CD4-positive, alpha-beta T cell (primary cell): ENCODE measurements at regions not wholly inside any gene's neighbourhood (a gene's known extent, or its start where the extent isn't known, plus 50 kb on each side); places are given as distances from the start of the nearest gene placed in this dataset.

Source experiments
- ATAC-seq: fragments of 200-7000 bp; cut with Tn5 transposase; one replicate; pipeline ENCODE4 v1.10.0; 2022; ENCODE audit warnings: mild to moderate bottlenecking; ENCODE audit not compliant: poor library complexity
- CTCF ChIA-PET: fragments of 350-600 bp; sonication (Branson Sonifier 250); formaldehyde crosslinking; loops from one replicate; lab custom pipeline; 2021; ENCODE audit warnings: antibody characterized with exemption, inconsistent platforms; lab: Charles Lee
- POLR2A ChIA-PET: fragments of 350-600 bp; sonication (Branson Sonifier 250); formaldehyde crosslinking; loops from one replicate; lab custom pipeline; 2021; ENCODE audit warnings: antibody characterized with exemption, inconsistent platforms; lab: Charles Lee
- DNase-seq, 14 experiments: peaks; one replicate each; pipeline ENCODE4 v3.0.0-alpha.2; 2013 to 2020; ENCODE audit warnings: mixed read lengths in 2 of 14
- H3K27ac ChIP-seq, 2 donors: one replicate each; pipeline versions ENCODE4 v1.5.1 to v1.7.0; 2013; ENCODE audit warnings: low read length in 2 of 2, low read depth in 1 of 2, mild to moderate bottlenecking in 1 of 2
- H3K27me3 ChIP-seq, 2 experiments: 1 replicate in 1 of 2; 2 replicates in 1 of 2; pipeline versions ENCODE4 v1.6.1 to v1.7.0; 2013; ENCODE audit warnings: low read length in 2 of 2, control low read depth in 1 of 2, mild to moderate bottlenecking in 1 of 2, moderate library complexity in 1 of 2; ENCODE audit not compliant: insufficient read depth in 2 of 2, control insufficient read depth in 1 of 2
- H3K36me3 ChIP-seq: one replicate; pipeline ENCODE4 v1.6.1; 2013; ENCODE audit warnings: low read length, control low read depth; ENCODE audit not compliant: insufficient read depth
- H3K4me1 ChIP-seq: one replicate; pipeline ENCODE4 v1.6.1; 2013; ENCODE audit warnings: low read length, control low read depth; ENCODE audit not compliant: insufficient read depth
- H3K4me3 ChIP-seq: one replicate; pipeline ENCODE4 v1.5.1; 2013; ENCODE audit warnings: mild to moderate bottlenecking, low read length, moderate library complexity
- H3K9me3 ChIP-seq, 2 experiments: 1 replicate in 1 of 2; 2 replicates in 1 of 2; pipeline versions ENCODE4 v1.6.1 to v1.7.0; 2013; ENCODE audit warnings: low read length in 2 of 2, mild to moderate bottlenecking in 2 of 2, control low read depth in 1 of 2, moderate library complexity in 1 of 2; ENCODE audit not compliant: control insufficient read depth in 1 of 2, insufficient read depth in 1 of 2
- H3K27ac Mint-ChIP-seq: one replicate; pipeline ENCODE4 v1.8.0; 2020; ENCODE audit warnings: mixed read lengths
- H3K27me3 Mint-ChIP-seq: one replicate; pipeline ENCODE4 v1.8.0; 2021; ENCODE audit warnings: mixed read lengths
- H3K36me3 Mint-ChIP-seq: one replicate; pipeline ENCODE4 v1.8.0; 2021; ENCODE audit warnings: low read depth, mixed read lengths
- H3K4me1 Mint-ChIP-seq: one replicate; pipeline ENCODE4 v1.8.0; 2021; ENCODE audit warnings: low read depth, mixed read lengths
- H3K4me3 Mint-ChIP-seq: one replicate; pipeline ENCODE4 v1.8.0; 2020; ENCODE audit warnings: mild to moderate bottlenecking, mixed read lengths
- H3K9me3 Mint-ChIP-seq: one replicate; pipeline ENCODE4 v1.8.0; 2020; ENCODE audit warnings: mixed read lengths
- intact Hi-C, 2 experiments: fragments of 100-400 bp; cut with DNase I in 1 of 2; cut with micrococcal nuclease in 1 of 2; formaldehyde crosslinking; loops; one replicate each; pipeline versions ENCODE4 v1.15.1 to v1.9.0; 2023 to 2025; cut with DNase I, micrococcal nuclease
- TF ChIP-seq, protein P1 (sequence below): fragments of 200-600 bp; IDR thresholded peaks from one replicate; pipeline ENCODE4 v1.8.0; 2022; ENCODE audit warnings: antibody characterized with exemption, mild to moderate bottlenecking

DNA sequence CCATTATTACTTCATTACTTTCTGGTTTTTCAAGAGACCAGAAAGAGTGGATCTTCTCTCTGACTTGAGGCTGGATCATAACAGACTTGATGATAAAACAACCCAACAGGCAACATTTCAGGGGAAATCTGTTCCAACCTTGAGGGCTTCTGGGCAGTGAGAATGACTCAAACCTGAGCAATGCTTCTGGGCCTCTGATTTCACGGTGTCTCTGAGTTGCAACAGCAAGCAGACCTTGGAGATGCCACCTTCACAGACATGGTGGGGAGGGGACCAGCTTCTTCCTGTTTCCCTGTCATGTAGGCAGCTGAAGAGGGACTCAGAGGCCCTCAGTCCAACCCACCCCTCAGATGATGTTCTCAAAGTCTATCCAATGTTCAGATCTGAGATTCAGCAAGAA lies 104.0 kb downstream of the ABHD5 start:
- CTCF ChIA-PET, result no interaction called here

DNA sequence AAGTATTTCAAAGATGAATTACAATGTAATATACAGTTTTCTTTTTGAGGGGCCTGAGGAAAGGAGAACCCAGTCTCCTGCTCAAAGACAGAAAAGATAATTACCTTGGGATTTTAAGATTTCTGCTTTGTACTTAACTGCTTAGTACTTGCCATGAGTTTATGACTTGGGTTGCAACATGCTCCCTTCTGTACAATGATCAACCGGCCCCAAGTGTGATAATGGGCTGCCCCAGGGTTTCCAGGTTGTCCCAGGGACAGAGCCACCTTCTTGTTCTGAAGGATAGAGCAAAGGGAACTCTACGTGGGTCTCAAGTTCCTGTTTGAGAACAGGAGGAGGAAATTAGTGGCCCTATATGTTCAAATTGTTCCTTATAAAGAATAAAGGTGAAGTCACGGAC lies 104.8 kb downstream of the ABHD5 start:
- DNase-seq (no peak), ATAC-seq (no peak)
- POLR2A ChIA-PET, result no interaction called here
- intact Hi-C loops, result no loop called here
- Mint-ChIP-seq H3K27ac (no peak overlapping the region), H3K27me3 (peaks cover 37% of the 10 kb centered on the region), H3K36me3 (no peaks in the 10 kb centered on the region), H3K9me3 (peaks cover 4% of the 10 kb centered on the region), H3K4me3 (no peak overlapping the region), H3K4me1 (no peaks in the 10 kb centered on the region)
- Histone ChIP-seq H3K4me1 (no peaks in the 10 kb centered on the region), H3K9me3 (no peaks in the 10 kb centered on the region), H3K36me3 (no peaks in the 10 kb centered on the region), H3K4me3 (no peak overlapping the region), H3K27me3 (peaks cover 0 to 5% of the 10 kb centered on the region in 2 experiments), H3K27ac (no peak overlapping the region)
- TF ChIP-seq, protein P1, sequence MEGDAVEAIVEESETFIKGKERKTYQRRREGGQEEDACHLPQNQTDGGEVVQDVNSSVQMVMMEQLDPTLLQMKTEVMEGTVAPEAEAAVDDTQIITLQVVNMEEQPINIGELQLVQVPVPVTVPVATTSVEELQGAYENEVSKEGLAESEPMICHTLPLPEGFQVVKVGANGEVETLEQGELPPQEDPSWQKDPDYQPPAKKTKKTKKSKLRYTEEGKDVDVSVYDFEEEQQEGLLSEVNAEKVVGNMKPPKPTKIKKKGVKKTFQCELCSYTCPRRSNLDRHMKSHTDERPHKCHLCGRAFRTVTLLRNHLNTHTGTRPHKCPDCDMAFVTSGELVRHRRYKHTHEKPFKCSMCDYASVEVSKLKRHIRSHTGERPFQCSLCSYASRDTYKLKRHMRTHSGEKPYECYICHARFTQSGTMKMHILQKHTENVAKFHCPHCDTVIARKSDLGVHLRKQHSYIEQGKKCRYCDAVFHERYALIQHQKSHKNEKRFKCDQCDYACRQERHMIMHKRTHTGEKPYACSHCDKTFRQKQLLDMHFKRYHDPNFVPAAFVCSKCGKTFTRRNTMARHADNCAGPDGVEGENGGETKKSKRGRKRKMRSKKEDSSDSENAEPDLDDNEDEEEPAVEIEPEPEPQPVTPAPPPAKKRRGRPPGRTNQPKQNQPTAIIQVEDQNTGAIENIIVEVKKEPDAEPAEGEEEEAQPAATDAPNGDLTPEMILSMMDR, result no peak
- CTCF ChIA-PET, result no interaction called here

More for the DNA sequence above, 104.0 kb downstream of the ABHD5 start:
- Mint-ChIP-seq H3K27ac (no peak overlapping the region), H3K36me3 (no peaks in the 10 kb centered on the region), H3K4me1 (no peaks in the 10 kb centered on the region), H3K4me3 (no peak overlapping the region), H3K9me3 (no peaks in the 10 kb centered on the region), H3K27me3 (peaks cover 39% of the 10 kb centered on the region)
- Histone ChIP-seq H3K4me1 (no peaks in the 10 kb centered on the region), H3K27me3 (peaks cover 0 to 5% of the 10 kb centered on the region in 2 experiments), H3K4me3 (no peak overlapping the region), H3K9me3 (no peaks in the 10 kb centered on the region), H3K36me3 (no peaks in the 10 kb centered on the region), H3K27ac (no peak overlapping the region)
- POLR2A ChIA-PET, result no interaction called here
- DNase-seq (no peak), ATAC-seq (no peak)
- intact Hi-C loops, result no loop called here
- TF ChIP-seq, protein P1, result no peak

DNA sequence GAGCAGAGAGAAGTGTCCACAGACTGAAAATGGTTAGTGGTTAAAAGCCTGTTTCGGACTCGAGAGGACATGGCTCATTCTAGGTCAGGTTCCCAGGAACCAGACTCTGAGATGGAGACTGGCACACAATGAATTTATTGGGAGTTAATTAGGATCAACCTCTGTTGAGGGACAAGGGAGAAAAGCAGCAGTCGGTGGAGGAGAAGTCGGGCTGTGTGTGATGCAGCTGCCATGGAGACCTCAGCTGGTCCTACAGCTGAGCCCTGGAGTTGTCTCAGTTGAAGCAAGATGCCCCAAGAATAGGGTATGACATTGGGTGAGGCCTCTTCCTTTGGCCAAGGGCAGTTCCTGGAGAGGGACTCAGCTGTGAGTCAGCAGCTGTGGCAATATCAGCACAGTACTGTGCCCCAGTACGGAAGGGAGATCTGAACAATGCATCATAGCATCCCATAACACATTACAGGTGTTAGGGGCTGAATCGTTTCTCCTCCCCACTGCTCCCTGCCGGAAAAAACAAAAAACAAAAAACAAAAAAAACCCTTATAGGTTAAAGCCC lies 105.4 kb downstream of the ABHD5 start:
- H3K27ac Mint-ChIP-seq, result no peak overlapping the region
- peaks cover 0 to 5% of the 10 kb centered on the region in 2 experiments for H3K27me3 ChIP-seq
- TF ChIP-seq, protein P1, result no peak

More for the DNA sequence above, 105.4 kb downstream of the ABHD5 start:
- H3K36me3 Mint-ChIP-seq, result no peaks in the 10 kb centered on the region
- H3K36me3 ChIP-seq, result no peaks in the 10 kb centered on the region
- ATAC-seq (no peak), DNase-seq (no peak)
- H3K9me3 ChIP-seq, result no peaks in the 10 kb centered on the region
- peaks cover 31% of the 10 kb centered on the region for H3K27me3 Mint-ChIP-seq
- ChIA-PET POLR2A (no interaction called here), CTCF (no interaction called here)
- H3K27ac ChIP-seq, result no peak overlapping the region
- H3K4me3 ChIP-seq, result no peak overlapping the region
- no peaks in the 10 kb centered on the region for H3K4me1 ChIP-seq
- H3K9me3 Mint-ChIP-seq, result peaks cover 5% of the 10 kb centered on the region
- H3K4me1 Mint-ChIP-seq, result no peaks in the 10 kb centered on the region
- intact Hi-C loops, result no loop called here
- no peak overlapping the region for H3K4me3 Mint-ChIP-seq
